ENCODE measurements at regions not wholly inside any gene's neighbourhood (a gene's known extent, or its start where the extent isn't known, plus 50 kb on each side); places are given as distances from the start of the nearest gene placed in this dataset.

- TF ChIP-seq CTCF (IDR thresholded peaks at IDR 0.05) (no peak), POLR2A (IDR thresholded peaks at IDR 0.05) (no peak)
These were observed 262.9 kb upstream of the DUSP10 start for GRCh38 chr1:222004784-222005183.
